Suppressor macrophage treated with lipopolysaccharide for 4 hours (primary cell): ENCODE measurements at regions not wholly inside any gene's neighbourhood (a gene's known extent, or its start where the extent isn't known, plus 50 kb on each side); places are given as distances from the start of the nearest gene placed in this dataset.
"Not testable (repeated sequence)": the region's sequence is repeated elsewhere in the genome, so short reads cannot be mapped to it uniquely, and the experiment has no call there.

Experiments used
- DNase-seq: peaks from one replicate; pipeline ENCODE4 v3.0.0-alpha.2; 2020

- DNase-seq, result no peak
These were observed 561.1 kb downstream of the MN1 start for GRCh38 chr22:27240298-27241075.

- DNase-seq, result no peak
These were observed 559.9 kb downstream of the MN1 start for GRCh38 chr22:27241430-27242321.

DNA sequence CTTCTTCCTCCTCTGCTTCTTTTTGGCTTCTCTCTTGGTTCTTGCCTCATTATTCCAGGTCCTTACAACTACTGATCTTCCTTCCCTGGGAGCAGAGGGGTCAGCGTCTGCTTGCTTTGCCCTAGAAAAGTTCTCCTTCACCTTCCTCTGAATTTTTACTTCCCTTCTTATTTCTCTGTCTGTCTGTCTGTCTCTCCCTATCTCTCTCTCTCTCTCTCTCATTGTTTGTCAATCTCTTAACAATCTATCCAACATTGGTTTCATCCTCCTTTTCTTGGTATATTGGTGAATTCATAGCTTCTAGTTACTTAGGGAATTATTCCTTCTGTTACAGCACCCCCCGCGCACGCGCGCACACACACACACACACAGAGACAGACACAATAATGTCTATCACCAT, 559.1 kb downstream of the MN1 start:
- DNase-seq, result no peak

DNA sequence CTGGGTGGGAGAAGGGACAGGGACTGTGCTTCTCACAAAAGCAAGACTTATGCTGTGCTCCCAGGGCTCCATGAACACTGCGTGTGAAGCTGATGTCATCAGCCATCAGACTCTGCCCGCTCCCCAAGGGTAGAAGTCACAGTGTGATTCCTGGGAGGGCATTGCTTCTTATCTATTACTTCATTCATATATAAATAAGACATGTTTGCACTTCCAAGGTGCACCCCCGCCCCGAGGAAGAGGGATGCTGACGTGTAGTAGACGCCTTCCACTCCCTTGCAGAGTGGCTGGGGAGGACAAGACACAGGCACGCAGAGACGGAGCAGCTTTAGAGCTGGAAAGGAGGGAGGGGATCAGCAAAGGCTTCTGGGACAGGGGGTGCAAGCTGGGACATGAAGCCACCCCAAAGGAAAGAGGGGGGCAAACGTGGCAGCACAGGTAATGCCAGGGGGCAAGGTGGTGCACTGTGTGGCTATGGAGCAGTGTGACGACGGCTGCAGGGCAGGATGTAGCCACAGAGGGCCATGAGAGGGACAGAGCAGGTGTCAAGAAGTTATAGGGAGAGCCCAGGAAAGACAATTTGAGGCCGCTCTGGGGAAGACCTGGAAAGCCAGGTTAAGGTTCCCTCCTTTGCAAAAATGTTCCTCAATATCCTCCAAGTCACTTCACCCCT, 558.5 kb downstream of the MN1 start:
- no peak for DNase-seq

DNA sequence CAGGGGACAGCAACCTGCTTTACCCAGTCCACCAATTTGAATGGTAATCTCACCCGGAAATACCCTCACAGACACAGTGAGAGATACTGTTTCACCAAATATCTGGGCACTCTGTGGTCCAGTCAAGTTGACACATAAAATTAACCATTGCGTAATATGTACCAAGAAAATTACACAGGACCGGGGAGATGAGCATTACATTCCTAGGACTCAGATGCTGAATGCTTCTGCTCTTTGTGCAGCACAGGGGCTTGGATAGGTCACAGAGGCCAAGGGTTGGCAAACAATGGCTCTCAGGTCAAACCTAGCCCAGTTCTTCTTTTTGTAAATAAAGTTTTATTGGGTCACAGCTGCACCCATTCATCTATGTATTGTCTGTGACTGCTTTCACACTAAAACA, 557.2 kb downstream of the MN1 start:
- no peak for DNase-seq

DNA sequence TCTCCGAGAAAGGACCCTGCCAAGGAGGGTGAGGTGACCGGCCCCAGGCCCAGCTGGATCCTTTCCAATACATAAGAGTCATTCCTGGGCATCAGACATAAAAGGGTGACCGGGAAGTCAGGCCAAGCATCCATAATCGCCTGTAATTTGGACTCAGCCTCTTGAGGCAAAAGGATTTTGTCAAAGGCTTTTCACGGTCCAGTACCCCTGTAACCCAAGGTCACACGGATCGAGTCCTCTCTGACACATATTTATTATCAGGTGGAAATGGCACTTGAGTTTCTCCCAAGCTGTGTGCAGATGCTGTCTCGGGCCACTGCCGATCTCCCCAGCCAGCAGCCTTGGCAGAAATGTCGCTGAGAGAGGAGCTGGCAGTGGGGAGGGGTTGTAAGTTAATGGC, 556.5 kb downstream of the MN1 start:
- DNase-seq, result no peak

DNA sequence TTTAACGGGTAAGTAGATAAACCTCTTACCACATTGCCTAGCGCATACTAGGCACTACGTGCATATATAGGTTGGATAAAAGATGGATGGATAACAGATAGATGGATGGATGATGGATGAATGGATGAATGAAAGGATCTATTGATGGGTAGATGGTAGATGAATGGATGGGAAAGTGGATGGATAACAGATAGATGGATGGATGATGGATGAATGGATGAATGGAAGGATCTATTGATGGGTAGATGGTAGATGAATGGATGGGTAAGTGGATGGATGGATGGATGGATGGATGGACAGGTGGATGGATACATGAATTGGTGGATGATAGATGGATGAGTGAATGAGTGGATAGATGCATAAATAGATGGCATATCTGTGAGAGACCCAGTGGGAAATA, 555.0 kb downstream of the MN1 start:
- no peak for DNase-seq

GRCh38 chr22:27247701-27248434, 553.7 kb downstream of the MN1 start:
- DNase-seq, result no peak

- DNase-seq, result no peak
These were observed 551.1 kb downstream of the MN1 start for GRCh38 chr22:27250418-27250817.

DNA sequence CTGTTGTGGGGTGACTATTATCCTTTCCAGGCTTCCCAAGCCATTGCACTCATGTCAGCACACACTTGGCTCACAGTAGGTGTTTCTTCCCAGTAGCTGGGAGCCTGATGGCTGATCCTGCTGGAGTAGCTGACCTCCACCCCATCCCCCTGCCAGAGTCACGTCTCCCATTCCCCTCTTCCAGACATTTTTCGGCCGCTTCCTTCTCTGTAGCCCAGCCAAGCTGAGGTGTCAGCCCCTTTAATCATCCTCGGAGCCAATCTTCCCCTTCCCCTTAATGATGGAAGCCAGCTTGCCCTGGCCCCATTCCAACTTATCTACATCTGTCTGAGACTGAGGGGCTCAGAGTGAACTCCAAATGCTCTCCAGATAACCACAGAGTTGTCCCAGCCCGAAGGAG, 550.7 kb downstream of the MN1 start:
- no peak for DNase-seq

GRCh38 chr22:27251563-27251962, 550.0 kb downstream of the MN1 start:
- DNase-seq, result no peak

DNA sequence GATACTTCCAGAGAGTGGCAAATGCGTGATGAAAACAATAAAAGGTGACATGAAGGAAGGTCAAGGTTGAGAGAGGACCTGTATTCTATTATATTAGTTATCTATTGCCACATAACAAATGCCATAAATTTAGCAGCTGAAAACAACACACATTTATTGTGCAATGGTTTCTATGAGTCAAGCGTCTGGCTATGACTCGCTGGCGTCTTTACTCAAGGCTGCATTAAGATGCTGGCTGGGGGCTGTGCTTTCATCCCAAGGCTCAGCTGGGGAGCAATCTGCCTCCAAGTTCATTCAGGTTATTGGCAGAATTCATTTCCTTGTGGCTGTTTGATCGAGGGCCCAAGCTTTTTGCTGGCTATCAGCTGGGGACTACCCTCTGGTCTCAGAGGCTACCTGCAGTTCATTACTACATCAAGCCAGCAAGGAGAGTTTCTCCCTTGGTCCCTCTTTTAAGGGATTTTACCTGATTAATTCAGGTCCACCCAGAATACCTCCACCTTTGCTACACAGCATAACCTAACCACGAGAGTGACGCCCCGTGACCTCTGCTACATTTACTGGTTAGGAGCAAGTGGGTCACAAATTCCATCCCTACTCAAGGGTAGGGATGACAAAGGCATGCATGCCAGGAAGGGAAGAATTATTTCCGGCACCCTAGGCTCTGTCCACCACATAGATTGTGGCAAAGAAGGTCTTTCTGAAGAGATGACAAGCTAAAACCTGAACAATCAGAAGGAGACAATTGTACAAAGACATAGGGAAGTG, 549.1 kb downstream of the MN1 start:
- DNase-seq, result peak; percentile 71

DNA sequence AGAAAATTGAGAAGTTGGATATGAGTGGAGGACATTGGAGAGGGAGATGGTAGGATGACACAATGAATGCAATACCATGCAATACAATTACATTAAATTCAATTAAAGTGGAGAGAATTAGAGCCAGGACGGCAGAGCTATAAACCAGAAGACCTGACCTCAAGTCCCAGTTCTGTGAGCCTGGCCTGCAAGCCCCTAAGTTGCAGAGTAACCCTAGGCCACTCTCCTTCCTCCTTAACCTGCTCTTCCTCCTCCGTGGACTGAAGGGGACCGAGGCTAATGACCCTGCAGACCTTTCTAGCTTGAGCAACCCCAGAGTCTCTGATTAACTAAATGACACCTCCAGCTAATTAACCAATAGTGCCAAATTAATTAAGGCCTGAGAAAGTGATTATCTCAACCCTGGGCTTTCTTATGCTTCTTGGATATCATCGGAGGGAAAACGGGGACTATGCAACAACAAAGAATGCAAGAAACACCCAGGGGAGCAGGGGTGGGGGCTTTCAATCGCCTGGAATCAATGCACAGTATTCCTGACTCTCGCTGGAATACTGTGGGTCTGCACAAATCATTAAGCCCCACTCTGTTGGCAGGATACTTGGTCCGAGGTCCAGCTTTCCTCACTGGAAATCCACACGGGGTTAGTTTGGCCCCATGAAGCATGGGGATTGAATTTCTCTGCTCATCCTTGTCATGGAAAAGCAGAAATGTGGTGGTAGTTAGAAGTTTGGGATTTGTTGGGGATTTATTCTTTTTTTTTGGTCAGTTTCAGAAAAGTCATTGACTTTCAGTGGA, 548.3 kb downstream of the MN1 start:
- no peak for DNase-seq

GRCh38 chr22:27254063-27254462, 547.5 kb downstream of the MN1 start:
- not testable (repeated sequence) for DNase-seq

DNA sequence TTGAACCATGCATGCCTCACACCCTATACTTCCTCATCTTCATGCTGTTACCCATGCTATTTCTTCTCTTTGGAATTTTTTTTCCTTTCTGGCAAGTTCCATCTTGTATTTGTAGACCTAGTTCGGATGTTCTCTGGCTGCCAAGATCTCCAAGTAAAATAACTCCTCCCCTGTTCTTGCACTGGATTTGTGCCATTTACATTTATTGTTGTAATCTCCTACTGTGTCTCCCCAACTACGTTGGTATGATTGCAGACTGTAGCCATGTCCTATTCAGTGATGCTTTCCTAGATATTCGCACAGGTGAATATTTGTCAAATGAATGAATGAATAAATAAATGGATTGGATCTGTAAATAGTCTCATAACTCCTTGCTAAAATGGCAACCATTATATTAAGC, 546.0 kb downstream of the MN1 start:
- no peak for DNase-seq

DNA sequence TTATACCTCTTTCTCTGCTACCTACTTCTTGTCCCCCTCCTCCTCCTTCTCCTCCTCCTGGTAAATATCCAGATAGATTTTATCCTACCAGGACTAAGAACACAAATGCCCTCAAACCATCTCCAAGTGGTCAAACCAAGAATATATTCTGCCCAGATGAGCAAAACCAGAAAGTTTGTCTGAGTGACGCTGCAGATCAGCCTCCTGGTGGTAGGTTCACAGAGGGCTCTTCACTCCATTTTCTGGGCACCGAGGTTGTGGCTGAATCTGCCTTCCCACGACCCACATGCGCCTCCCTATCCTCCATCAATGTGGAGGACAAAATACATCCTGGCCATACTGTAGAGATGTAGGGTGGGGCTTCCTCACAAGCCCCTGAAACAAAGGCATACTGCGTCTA, 543.6 kb downstream of the MN1 start:
- DNase-seq, result no peak

- DNase-seq, result no peak
These were observed 542.9 kb downstream of the MN1 start for GRCh38 chr22:27258616-27259172.

- DNase-seq, result no peak
These were observed 542.1 kb downstream of the MN1 start for GRCh38 chr22:27259433-27259832.

DNA sequence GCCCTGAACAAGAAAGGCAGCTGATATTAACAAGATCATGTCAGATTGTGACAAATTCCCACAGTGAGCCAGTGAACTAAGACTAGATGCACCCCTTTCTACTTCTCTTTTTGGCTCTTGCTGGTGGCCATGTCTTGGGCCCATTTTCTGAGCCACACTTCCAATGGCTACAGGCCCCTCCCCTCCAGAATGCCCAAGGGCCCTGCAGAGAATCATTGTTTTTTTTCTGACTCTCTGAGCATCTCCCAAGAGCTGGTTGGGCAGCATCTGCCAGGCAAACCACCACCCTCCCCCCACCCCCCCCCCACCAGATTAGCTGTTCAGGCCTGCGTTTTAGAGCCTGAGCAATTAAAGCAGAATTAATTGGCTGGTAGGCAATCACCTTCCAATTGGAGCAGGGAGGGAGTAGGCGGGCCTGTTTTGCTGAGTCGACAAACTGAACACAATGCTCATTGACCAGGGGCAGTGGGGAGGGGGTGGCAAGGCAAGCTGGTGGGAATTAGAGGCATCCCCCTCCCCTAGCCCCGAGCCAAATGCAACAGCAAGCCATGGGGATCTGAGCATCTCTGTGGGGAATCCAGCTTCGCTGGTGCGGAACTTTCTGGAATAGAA, 541.4 kb downstream of the MN1 start:
- no peak for DNase-seq

- DNase-seq, result no peak
These were observed 539.2 kb downstream of the MN1 start for GRCh38 chr22:27262361-27262760.

DNA sequence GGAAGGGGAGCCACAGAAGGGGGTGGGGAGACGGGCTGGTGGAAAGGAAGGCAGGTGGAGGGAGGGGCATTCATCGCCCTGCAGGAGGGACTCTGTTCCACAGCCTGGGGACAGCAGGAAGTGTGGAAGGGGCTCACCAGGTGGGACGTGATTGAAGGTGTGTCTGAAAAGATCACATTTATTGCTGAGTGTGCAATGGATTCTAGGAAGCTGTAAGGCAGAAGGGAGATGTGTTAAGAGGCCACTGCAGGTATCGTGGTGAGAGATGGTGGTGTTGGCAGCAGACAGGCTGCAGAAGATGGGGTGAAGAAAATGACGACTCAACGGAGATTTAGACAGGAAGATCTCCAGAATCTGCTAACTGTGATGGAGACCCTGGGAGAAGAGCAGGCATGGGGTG, 537.4 kb downstream of the MN1 start:
- no peak for DNase-seq
